SK-N-SH (cell line): ENCODE measurements at regions not wholly inside any gene's neighbourhood (a gene's known extent, or its start where the extent isn't known, plus 50 kb on each side); places are given as distances from the start of the nearest gene placed in this dataset.

Source experiments
- CTCF ChIA-PET: fragments of 300-600, 350-600 bp; formaldehyde crosslinking; extraction: SDS; loops from one replicate; lab custom pipeline; 2021; lab: Yijun Ruan, JAX
- POLR2A ChIA-PET: fragments of 350-600 bp; sonication (Branson Sonifier 250); formaldehyde crosslinking; extraction: SDS; loops from one replicate; lab custom pipeline; 2020; ENCODE audit warnings: antibody characterized with exemption, inconsistent platforms; lab: Yijun Ruan, JAX
- DNase-seq: peaks from one replicate; pipeline ENCODE4 v3.0.0; 2012
- H2AFZ ChIP-seq: fragments of 200-600 bp; sonication (generic); 2 replicates; pipeline ENCODE4 v1.8.1; 2016; ENCODE audit warnings: antibody characterized with exemption, mild to moderate bottlenecking, low read depth
- H3F3A ChIP-seq: fragments of 200-600 bp; sonication (generic); replicated peaks from 2 replicates; pipeline ENCODE3; 2016; ENCODE audit warnings: antibody characterized with exemption, mild to moderate bottlenecking; ENCODE audit not compliant: insufficient read depth
- H3K27ac ChIP-seq, 2 experiments: fragments of 200-500 bp in 1 of 2; fragments of 200-600 bp in 1 of 2; sonication (Bioruptor generic) in 1 of 2; sonication (generic), shearing (Covaris generic) in 1 of 2; 2 replicates each; pipeline versions ENCODE4 v1.5.1 to v1.6.1; 2014 to 2016; ENCODE audit warnings: low read depth in 2 of 2, inconsistent platforms in 1 of 2, low read length in 1 of 2, mild to moderate bottlenecking in 1 of 2, mixed read lengths in 1 of 2
- H3K27me3 ChIP-seq: fragments of 200-600 bp; sonication (generic), shearing (Covaris generic); 2 replicates; pipeline ENCODE4 v1.6.1; 2016; ENCODE audit warnings: mixed run types; ENCODE audit not compliant: insufficient read depth
- H3K36me3 ChIP-seq, 2 experiments: fragments of 200-500 bp in 1 of 2; fragments of 200-600 bp in 1 of 2; sonication (Bioruptor generic) in 1 of 2; sonication (generic) in 1 of 2; replicated peaks in 1 of 2; 2 replicates each; pipeline versions ENCODE3 to v1.5.1; 2014 to 2016; ENCODE audit warnings: low read length in 1 of 2, mild to moderate bottlenecking in 1 of 2; ENCODE audit not compliant: insufficient read depth in 2 of 2, control insufficient read depth in 1 of 2
- H3K4me1 ChIP-seq, 2 experiments: fragments of 200-500 bp in 1 of 2; fragments of 200-600 bp in 1 of 2; sonication (Bioruptor generic) in 1 of 2; sonication (generic), shearing (Covaris generic) in 1 of 2; 2 replicates each; pipeline versions ENCODE4 v1.5.1 to v1.6.1; 2014 to 2016; ENCODE audit warnings: low read depth in 1 of 2, low read length in 1 of 2, mixed run types in 1 of 2; ENCODE audit not compliant: insufficient read depth in 2 of 2, control insufficient read depth in 1 of 2
- H3K4me2 ChIP-seq: fragments of 200-600 bp; sonication (generic), shearing (Covaris generic); 2 replicates; pipeline ENCODE4 v1.6.1; 2017; ENCODE audit warnings: mixed run types
- H3K4me3 ChIP-seq, 2 experiments: fragments of 200-500 bp in 1 of 2; fragments of 200-600 bp in 1 of 2; sonication (Bioruptor generic) in 1 of 2; sonication (generic), shearing (Covaris generic) in 1 of 2; 2 replicates each; pipeline versions ENCODE4 v1.5.1 to v1.8.1; 2014 to 2016; ENCODE audit warnings: low read depth in 2 of 2, inconsistent platforms in 1 of 2, low read length in 1 of 2, mild to moderate bottlenecking in 1 of 2, mixed read lengths in 1 of 2, moderate library complexity in 1 of 2
- H3K79me2 ChIP-seq: fragments of 200-600 bp; sonication (generic); 2 replicates; pipeline ENCODE4 v1.8.1; 2017; ENCODE audit warnings: mild to moderate bottlenecking; ENCODE audit not compliant: insufficient read depth
- H3K9ac ChIP-seq: fragments of 200-600 bp; sonication (generic); 2 replicates; pipeline ENCODE4 v1.6.1; 2017; ENCODE audit warnings: mixed run types
- H3K9me2 ChIP-seq: fragments of 200-600 bp; sonication (generic); 2 replicates; pipeline ENCODE4 v1.6.1; 2017; ENCODE audit warnings: mixed run types
- H3K9me3 ChIP-seq: fragments of 200-600 bp; sonication (generic); 2 replicates; pipeline ENCODE4 v1.6.1; 2017; ENCODE audit warnings: mixed run types, mild to moderate bottlenecking, moderate library complexity
- H4K20me1 ChIP-seq: fragments of 200-600 bp; sonication (generic); 2 replicates; pipeline ENCODE4 v1.6.1; 2017; ENCODE audit warnings: mild to moderate bottlenecking, mixed run types; ENCODE audit not compliant: insufficient read depth
- EP300 ChIP-seq, 2 experiments: IDR thresholded peaks; 2 replicates each; pipeline versions ENCODE4 v1.4.0 to v1.6.1; 2012; ENCODE audit warnings: borderline replicate concordance in 1 of 2, low read depth in 1 of 2, low read length in 1 of 2
- FOXM1 ChIP-seq: IDR thresholded peaks from 2 replicates; pipeline ENCODE4 v1.4.0; 2012; ENCODE audit warnings: low read depth, mild to moderate bottlenecking
- GABPA ChIP-seq: IDR thresholded peaks from 2 replicates; pipeline ENCODE4 v1.4.0; 2012; ENCODE audit warnings: low read depth, mild to moderate bottlenecking
- GATA2 ChIP-seq: sonication (generic); formaldehyde crosslinking; IDR thresholded peaks from 2 replicates; pipeline ENCODE4 v1.5.0; 2020; ENCODE audit warnings: mild to moderate bottlenecking, missing genetic modification reagents
- JUND ChIP-seq: IDR thresholded peaks from 2 replicates; pipeline ENCODE4 v1.4.0; 2012
- MEF2A ChIP-seq: IDR thresholded peaks from 2 replicates; pipeline ENCODE4 v1.4.0; 2012; ENCODE audit warnings: low read depth, borderline replicate concordance
- NFIC ChIP-seq: IDR thresholded peaks from 2 replicates; pipeline ENCODE4 v1.4.0; 2012; ENCODE audit warnings: borderline replicate concordance
- NRF1 ChIP-seq: IDR thresholded peaks from 2 replicates; pipeline ENCODE4 v1.6.1; 2012; ENCODE audit warnings: low read depth, mild to moderate bottlenecking, low read length
- POLR2AphosphoS5 ChIP-seq: IDR thresholded peaks from 2 replicates; pipeline ENCODE4 v1.6.1; 2012; ENCODE audit warnings: low read depth, low read length
- RXRA ChIP-seq: IDR thresholded peaks from 2 replicates; pipeline ENCODE4 v1.4.0; 2012; ENCODE audit warnings: low read depth, mild to moderate bottlenecking, borderline replicate concordance
- TAF1 ChIP-seq: IDR thresholded peaks from 2 replicates; pipeline ENCODE4 v1.6.1; 2012; ENCODE audit warnings: low read depth, mild to moderate bottlenecking, low read length, moderate library complexity, borderline replicate concordance
- TCF12 ChIP-seq: IDR thresholded peaks from 2 replicates; pipeline ENCODE4 v1.4.0; 2012
- TEAD4 ChIP-seq: IDR thresholded peaks from 2 replicates; pipeline ENCODE4 v1.4.0; 2012; ENCODE audit warnings: mild to moderate bottlenecking, borderline replicate concordance; ENCODE audit not compliant: insufficient read depth
- WGBS: methylation state at CpG from one replicate; pipeline ENCODE4 v1.1.6; 2017; ENCODE audit warnings: low lambda C conversion rate; 5-methylcytosine and 5-hydroxymethylcytosine counted together
- TF ChIP-seq, protein P1 (sequence below): fragments of 150-350 bp; IDR thresholded peaks from 2 replicates; pipeline ENCODE4 v1.6.1; 2016; ENCODE audit warnings: mild to moderate bottlenecking, low read depth, low read length

DNA sequence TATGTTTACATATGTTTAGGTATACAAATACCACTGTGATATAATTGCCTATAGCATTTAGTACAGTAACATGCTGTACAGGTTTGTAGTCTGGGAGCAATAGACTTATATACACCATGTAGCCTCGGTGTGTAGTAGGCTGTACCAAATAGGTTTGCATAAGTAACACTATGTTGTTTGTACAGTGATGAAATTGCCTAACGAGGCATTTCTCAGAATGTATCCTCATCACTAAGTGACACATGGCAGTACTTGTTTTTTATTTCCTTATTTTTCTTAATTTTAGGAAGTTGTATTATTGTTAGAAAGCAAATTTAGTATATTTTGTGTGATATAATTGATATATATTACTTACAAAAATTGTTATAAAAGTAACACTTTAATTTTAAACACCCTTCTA lies 840.9 kb downstream of the LTN1 start (continued):
- TF ChIP-seq GATA2 (no peak), TCF12 (no peak)

- no peak for TF ChIP-seq MEF2A
- no peak for TF ChIP-seq NRF1
- Histone ChIP-seq H3K9ac (no peak overlapping the region), H3K36me3 (no peaks in the 10 kb centered on the region), H3F3A (no peaks in the 10 kb centered on the region), H3K27me3 (no peaks in the 10 kb centered on the region), H3K27ac (no peak overlapping the region), H3K79me2 (no peaks in the 10 kb centered on the region), H2AFZ (no peak overlapping the region), H3K9me3 (no peaks in the 10 kb centered on the region), H3K9me2 (no peaks in the 10 kb centered on the region), H3K4me2 (no peak overlapping the region), H3K4me1 (no peaks in the 10 kb centered on the region; a peak in 2 of 4 replicates), H3K4me3 (no peak overlapping the region), H4K20me1 (no peaks in the 10 kb centered on the region)
- ChIA-PET POLR2A (no interaction called here), CTCF (interaction anchor here (0.6 kb wide), 1 partner anchor 237 kb away, joined by 3 read pairs; no protein-coding TSS in a partner anchor)
- WGBS: 100% methylated on average over 2 of the region's 2 CpGs
- no peak for DNase-seq
These were observed 841.9 kb downstream of the LTN1 start for GRCh38 chr21:28150778-28151177.

DNA sequence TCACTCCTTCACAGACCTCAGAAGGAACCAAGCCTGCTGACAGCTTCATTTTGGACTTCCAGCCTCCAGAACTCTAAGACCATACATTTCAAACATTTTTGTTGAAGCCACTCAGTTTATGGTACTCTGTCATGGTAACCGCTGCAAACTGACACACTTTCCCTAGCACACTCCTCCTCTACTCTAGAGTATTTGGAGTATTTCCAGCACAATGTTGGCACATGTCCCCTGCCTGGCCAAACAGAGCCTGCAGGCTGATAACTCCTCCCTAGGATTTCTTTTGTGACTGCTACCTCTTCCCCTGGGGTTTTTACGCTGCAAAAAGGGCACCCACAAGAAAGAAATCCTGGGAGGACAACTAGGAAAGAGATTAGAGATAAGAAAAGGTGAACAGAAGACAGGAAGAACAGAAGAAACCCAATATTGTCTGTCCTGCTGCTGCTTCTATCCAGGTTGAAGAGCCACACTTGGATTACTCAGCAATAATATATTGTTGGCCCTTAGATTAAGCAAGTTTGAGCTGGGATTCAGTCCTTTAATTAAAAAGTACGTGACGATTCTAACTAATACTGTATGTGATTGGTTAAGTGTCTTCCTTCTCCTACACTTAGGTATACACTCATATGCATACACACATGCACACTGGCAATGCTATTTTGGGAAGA lies 844.1 kb downstream of the LTN1 start:
- Histone ChIP-seq H3K4me1 (no peaks in the 10 kb centered on the region; a peak in 1 of 4 replicates), H3K9me3 (no peaks in the 10 kb centered on the region), H4K20me1 (no peaks in the 10 kb centered on the region), H3F3A (no peaks in the 10 kb centered on the region), H3K4me3 (no peak overlapping the region), H3K36me3 (no peaks in the 10 kb centered on the region), H3K4me2 (no peak overlapping the region), H3K9me2 (no peaks in the 10 kb centered on the region), H3K27me3 (no peaks in the 10 kb centered on the region), H3K27ac (no peak overlapping the region; a peak in 1 of 4 replicates), H3K79me2 (no peaks in the 10 kb centered on the region), H3K9ac (no peak overlapping the region), H2AFZ (no peak overlapping the region)
- WGBS: 89% methylated on average over 4 of the region's 4 CpGs
- CTCF ChIA-PET: no interaction called here
- TF ChIP-seq FOXM1 (no peak), TEAD4 (no peak), NRF1 (no peak), EP300 (IDR thresholded peaks at IDR 0.05; ENCODE audit: borderline replicate concordance in 1 of 2, low read depth in 1 of 2, low read length in 1 of 2) (no peak), NFIC (no peak), RXRA (no peak), TAF1 (no peak), JUND (no peak), POLR2AphosphoS5 (no peak), GABPA (no peak), MEF2A (no peak)
- TF ChIP-seq, protein P1, sequence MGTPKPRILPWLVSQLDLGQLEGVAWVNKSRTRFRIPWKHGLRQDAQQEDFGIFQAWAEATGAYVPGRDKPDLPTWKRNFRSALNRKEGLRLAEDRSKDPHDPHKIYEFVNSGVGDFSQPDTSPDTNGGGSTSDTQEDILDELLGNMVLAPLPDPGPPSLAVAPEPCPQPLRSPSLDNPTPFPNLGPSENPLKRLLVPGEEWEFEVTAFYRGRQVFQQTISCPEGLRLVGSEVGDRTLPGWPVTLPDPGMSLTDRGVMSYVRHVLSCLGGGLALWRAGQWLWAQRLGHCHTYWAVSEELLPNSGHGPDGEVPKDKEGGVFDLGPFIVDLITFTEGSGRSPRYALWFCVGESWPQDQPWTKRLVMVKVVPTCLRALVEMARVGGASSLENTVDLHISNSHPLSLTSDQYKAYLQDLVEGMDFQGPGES: no peak
- POLR2A ChIA-PET: no interaction called here
- DNase-seq: no peak
